PC-9 (cell line): ENCODE measurements at regions not wholly inside any gene's neighbourhood (a gene's known extent, or its start where the extent isn't known, plus 50 kb on each side); places are given as distances from the start of the nearest gene placed in this dataset.

ENCODE experiments used
- BruUV-seq: library from RNA; stranded (reverse); fragments of 400-500 nt; replicated peaks from 2 replicates; lab custom pipeline; 2021; lab: Mats Ljungman, UMichigan
- CTCF ChIA-PET: fragments of 300-600 bp; sonication (Branson Sonifier 250); formaldehyde crosslinking; loops from one replicate; lab custom pipeline; 2022; ENCODE audit warnings: antibody characterized with exemption; lab: Charles Lee
- POLR2A ChIA-PET: fragments of 300-600 bp; sonication (Branson Sonifier 250); formaldehyde crosslinking; loops from one replicate; lab custom pipeline; 2022; ENCODE audit warnings: antibody characterized with exemption; ENCODE audit not compliant: unreplicated experiment; lab: Charles Lee
- DNase-seq, 2 experiments: peaks; one replicate each; pipeline versions ENCODE4 v3.0.0 to v3.0.0-alpha.2; 2015 to 2022; ENCODE audit warnings: mixed read lengths in 1 of 2
- H2AFZ ChIP-seq: fragments of 200-600 bp; sonication (generic); 2 replicates; pipeline ENCODE4 v1.8.1; 2017; ENCODE audit warnings: antibody characterized with exemption
- H3F3A ChIP-seq: fragments of 200-600 bp; sonication (generic); 2 replicates; pipeline ENCODE4 v1.8.1; 2017; ENCODE audit warnings: antibody characterized with exemption, mild to moderate bottlenecking, low read depth; ENCODE audit not compliant: insufficient read depth
- H3K27ac ChIP-seq: fragments of 200-600 bp; sonication (generic); 2 replicates; pipeline ENCODE4 v1.6.1; 2016; ENCODE audit warnings: mixed run types
- H3K27me3 ChIP-seq: fragments of 200-600 bp; sonication (generic); 2 replicates; pipeline ENCODE4 v1.6.1; 2016; ENCODE audit warnings: low read depth, mixed run types; ENCODE audit not compliant: insufficient read depth
- H3K36me3 ChIP-seq: fragments of 200-600 bp; sonication (generic); 2 replicates; pipeline ENCODE4 v1.6.1; 2016; ENCODE audit warnings: low read depth, mixed run types
- H3K4me1 ChIP-seq: fragments of 200-600 bp; sonication (generic); replicated peaks from 2 replicates; pipeline ENCODE4 v1.6.1; 2016; ENCODE audit warnings: mixed run types; ENCODE audit not compliant: insufficient read depth
- H3K4me2 ChIP-seq: fragments of 200-600 bp; sonication (generic); 2 replicates; pipeline ENCODE4 v1.6.1; 2017; ENCODE audit warnings: mixed run types
- H3K4me3 ChIP-seq: fragments of 200-600 bp; sonication (generic); 2 replicates; pipeline ENCODE4 v1.6.1; 2016; ENCODE audit warnings: mixed run types
- H3K79me2 ChIP-seq: fragments of 200-600 bp; sonication (generic); 2 replicates; pipeline ENCODE4 v1.6.1; 2017; ENCODE audit warnings: low read depth, mixed run types
- H3K9me2 ChIP-seq: fragments of 200-600 bp; sonication (generic); 2 replicates; pipeline ENCODE4 v1.8.1; 2017; ENCODE audit warnings: mild to moderate bottlenecking; ENCODE audit not compliant: insufficient read depth
- H3K9me3 ChIP-seq: fragments of 200-600 bp; sonication (generic); 2 replicates; pipeline ENCODE4 v1.8.1; 2016; ENCODE audit warnings: low read depth; ENCODE audit not compliant: insufficient read depth
- H4K20me1 ChIP-seq: fragments of 200-600 bp; sonication (generic); 2 replicates; pipeline ENCODE4 v1.8.1; 2017; ENCODE audit not compliant: insufficient read depth
- EZH2 ChIP-seq: fragments of 200-600 bp; sonication (generic); IDR thresholded peaks from 2 replicates; pipeline ENCODE4 v1.8.0; 2017; ENCODE audit warnings: antibody characterized with exemption, low read depth
- intact Hi-C: fragments of 100-400 bp; cut with micrococcal nuclease; formaldehyde crosslinking; loops from one replicate; pipeline ENCODE4 v1.10.0; 2022; ENCODE audit not compliant: unreplicated experiment
- TF ChIP-seq, protein P1 (sequence below): fragments of 200-600 bp; sonication (generic); conservative IDR thresholded peaks from 2 replicates; pipeline ENCODE4 v1.6.1; 2017; ENCODE audit warnings: mixed run types, antibody characterized with exemption, mild to moderate bottlenecking, moderate library complexity

DNA sequence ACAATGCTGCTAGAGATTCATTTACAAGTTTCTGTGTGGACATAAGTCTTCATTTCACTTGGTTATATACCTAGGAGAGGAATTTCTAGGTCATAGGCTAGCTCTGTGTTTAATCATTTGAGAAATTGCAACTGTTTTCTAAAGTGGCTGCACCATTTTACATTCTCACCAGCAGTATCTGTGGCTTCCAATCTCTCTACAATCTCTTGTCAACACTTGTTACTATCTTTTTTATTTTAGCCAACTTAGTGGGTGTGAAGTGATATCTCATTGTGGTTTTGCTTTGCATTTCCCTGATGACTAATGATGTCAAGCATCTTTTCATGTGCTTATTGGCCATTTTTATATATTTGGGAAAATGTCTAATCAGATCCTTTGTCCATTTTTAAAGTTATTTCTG is 53.0 kb upstream of the DRGX start:
- intact Hi-C loops: no loop called here
- CTCF ChIA-PET: no interaction called here

DNA sequence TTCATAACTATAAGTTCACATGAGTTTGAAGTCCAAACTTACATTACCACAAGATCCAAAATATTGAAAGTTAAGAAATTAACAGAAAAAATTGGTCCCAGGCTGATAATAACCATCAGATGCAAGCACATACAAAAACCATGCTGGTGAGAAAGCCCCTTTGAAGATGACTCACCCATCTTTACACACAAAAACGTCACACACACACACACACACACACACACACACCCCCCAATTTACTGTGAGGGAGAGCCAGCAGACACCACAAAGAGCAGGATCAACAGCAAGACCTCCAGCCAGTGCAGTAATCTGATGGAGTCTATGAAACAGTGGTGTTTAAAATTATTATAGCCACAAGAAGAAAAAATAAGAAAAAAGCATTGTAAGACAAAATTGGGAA is 50.1 kb upstream of the DRGX start:
- peaks cover 10% of the 10 kb centered on the region; the same call in 1 of the 2 replicates for H3K9me3 ChIP-seq
- no peaks in the 10 kb centered on the region for H3K36me3 ChIP-seq
- H2AFZ ChIP-seq: no peak overlapping the region
- no peak for DNase-seq
- BruUV-seq: no TSS peak
- H3K4me1 ChIP-seq: no peaks in the 10 kb centered on the region
- H3K27me3 ChIP-seq: no peaks in the 10 kb centered on the region
- H3K27ac ChIP-seq: no peak overlapping the region
- no peaks in the 10 kb centered on the region for H3K79me2 ChIP-seq
- intact Hi-C loops: no loop called here
- ChIA-PET POLR2A (no interaction called here), CTCF (no interaction called here)
- no peak overlapping the region for H3K4me3 ChIP-seq
- TF ChIP-seq, protein P1, sequence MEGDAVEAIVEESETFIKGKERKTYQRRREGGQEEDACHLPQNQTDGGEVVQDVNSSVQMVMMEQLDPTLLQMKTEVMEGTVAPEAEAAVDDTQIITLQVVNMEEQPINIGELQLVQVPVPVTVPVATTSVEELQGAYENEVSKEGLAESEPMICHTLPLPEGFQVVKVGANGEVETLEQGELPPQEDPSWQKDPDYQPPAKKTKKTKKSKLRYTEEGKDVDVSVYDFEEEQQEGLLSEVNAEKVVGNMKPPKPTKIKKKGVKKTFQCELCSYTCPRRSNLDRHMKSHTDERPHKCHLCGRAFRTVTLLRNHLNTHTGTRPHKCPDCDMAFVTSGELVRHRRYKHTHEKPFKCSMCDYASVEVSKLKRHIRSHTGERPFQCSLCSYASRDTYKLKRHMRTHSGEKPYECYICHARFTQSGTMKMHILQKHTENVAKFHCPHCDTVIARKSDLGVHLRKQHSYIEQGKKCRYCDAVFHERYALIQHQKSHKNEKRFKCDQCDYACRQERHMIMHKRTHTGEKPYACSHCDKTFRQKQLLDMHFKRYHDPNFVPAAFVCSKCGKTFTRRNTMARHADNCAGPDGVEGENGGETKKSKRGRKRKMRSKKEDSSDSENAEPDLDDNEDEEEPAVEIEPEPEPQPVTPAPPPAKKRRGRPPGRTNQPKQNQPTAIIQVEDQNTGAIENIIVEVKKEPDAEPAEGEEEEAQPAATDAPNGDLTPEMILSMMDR: no peak
- no peak for TF ChIP-seq EZH2
- H3K9me2 ChIP-seq: no peaks in the 10 kb centered on the region
- H3K4me2 ChIP-seq: no peak overlapping the region
- no peaks in the 10 kb centered on the region for H3F3A ChIP-seq
- H4K20me1 ChIP-seq: no peaks in the 10 kb centered on the region

More for the DNA sequence above, 53.0 kb upstream of the DRGX start:
- Histone ChIP-seq H2AFZ (no peak overlapping the region), H3K9me2 (0 out of 2 replicates have a peak, but pooled peaks cover 4% of the 10 kb centered on the region), H3K4me3 (no peak overlapping the region), H3K79me2 (no peaks in the 10 kb centered on the region), H3K27me3 (no peaks in the 10 kb centered on the region), H3F3A (0 out of 2 replicates have a peak, but pooled peaks cover 11% of the 10 kb centered on the region), H3K36me3 (peaks cover 7% of the 10 kb centered on the region), H3K4me2 (no peak overlapping the region), H3K9me3 (peaks cover 18% of the 10 kb centered on the region; the same call in 1 of the 2 replicates), H4K20me1 (no peaks in the 10 kb centered on the region), H3K27ac (no peak overlapping the region), H3K4me1 (no peaks in the 10 kb centered on the region)
- BruUV-seq: no TSS peak
- POLR2A ChIA-PET: no interaction called here
- DNase-seq: no peak
- TF ChIP-seq, protein P1: no peak
- TF ChIP-seq EZH2: no peak
